Lower leg skin (tissue), 4 donors: ENCODE measurements at regions not wholly inside any gene's neighbourhood (a gene's known extent, or its start where the extent isn't known, plus 50 kb on each side); places are given as distances from the start of the nearest gene placed in this dataset.

Source experiments
- DNase-seq, 2 donors: peaks; one replicate each; pipeline ENCODE4 v3.0.0-alpha.2; 2019; ENCODE audit warnings: low spot score in 2 of 2
- H3K4me3 ChIP-seq: fragments of 200-600 bp; sonication (generic); 2 replicates; pipeline ENCODE4 v1.5.1; 2017; ENCODE audit warnings: mild to moderate bottlenecking, low read depth; ENCODE audit not compliant: poor library complexity, severe bottlenecking
- CTCF ChIP-seq, 3 donors: fragments of 450-650 bp; IDR thresholded peaks; one replicate each; pipeline ENCODE4 v1.5.1; 2016; ENCODE audit warnings: antibody characterized with exemption in 3 of 3, mild to moderate bottlenecking in 3 of 3, moderate library complexity in 2 of 3
- POLR2A ChIP-seq, 2 donors: fragments of 450-650 bp; IDR thresholded peaks; one replicate each; pipeline ENCODE4 v1.6.1; 2016 to 2017; ENCODE audit warnings: antibody characterized with exemption in 2 of 2, mild to moderate bottlenecking in 1 of 2, moderate library complexity in 1 of 2
- WGBS, 2 donors: methylation state at CpG; one replicate each; pipeline ENCODE4 v1.1.5; 2018; 5-methylcytosine and 5-hydroxymethylcytosine counted together
- intact Hi-C: fragments of 100-400 bp; cut with DNase I; formaldehyde crosslinking; loops from one replicate; pipeline ENCODE4 v1.15.0; 2023; ENCODE audit warnings: low total_unique reads

- DNase-seq, result no peak
- 56 to 70% methylated on average over 1 of the region's 1 CpG for WGBS, 2 donors
- intact Hi-C loops, result no loop called here
- no peak for TF ChIP-seq CTCF (IDR thresholded peaks at IDR 0.05)
- no peak for TF ChIP-seq POLR2A (IDR thresholded peaks at IDR 0.05)
- no peak overlapping the region for H3K4me3 ChIP-seq
These were observed 1477.4 kb downstream of the ARAP2 start for GRCh38 chr4:34766935-34767334.

- TF ChIP-seq POLR2A (IDR thresholded peaks at IDR 0.05) (no peak), CTCF (IDR thresholded peaks at IDR 0.05) (no peak)
- 29 to 33% methylated on average over 2 of the region's 2 CpGs for WGBS, 2 donors
- intact Hi-C loops, result no loop called here
- no peak for DNase-seq
- H3K4me3 ChIP-seq, result no peak overlapping the region
These were observed 1476.9 kb downstream of the ARAP2 start for GRCh38 chr4:34767407-34767806.

GRCh38 chr4:34771632-34772031 is 1472.7 kb downstream of the ARAP2 start:
- TF ChIP-seq CTCF (IDR thresholded peaks at IDR 0.05) (no peak), POLR2A (IDR thresholded peaks at IDR 0.05) (no peak)
- intact Hi-C loops, result no loop called here

GRCh38 chr4:34790131-34790530 is 1454.2 kb downstream of the ARAP2 start:
- WGBS, 2 donors, result 37 to 42% methylated on average over 2 of the region's 2 CpGs

More at GRCh38 chr4:34771632-34772031, 1472.7 kb downstream of the ARAP2 start:
- 74 to 76% methylated on average over 8 of the region's 8 CpGs for WGBS, 2 donors
- DNase-seq, result no peak
- no peak overlapping the region for H3K4me3 ChIP-seq

GRCh38 chr4:34791209-34791608 is 1453.1 kb downstream of the ARAP2 start:
- intact Hi-C loops, result no loop called here
- no peak for TF ChIP-seq POLR2A (IDR thresholded peaks at IDR 0.05)
- TF ChIP-seq CTCF (IDR thresholded peaks at IDR 0.05), result no peak
- 89 to 91% methylated on average over 2 of the region's 2 CpGs for WGBS, 2 donors
- H3K4me3 ChIP-seq, result no peak overlapping the region
- no peak for DNase-seq

More at GRCh38 chr4:34790131-34790530, 1454.2 kb downstream of the ARAP2 start:
- no peak overlapping the region for H3K4me3 ChIP-seq
- intact Hi-C loops, result no loop called here
- no peak for DNase-seq
- no peak for TF ChIP-seq CTCF (IDR thresholded peaks at IDR 0.05)
- TF ChIP-seq POLR2A (IDR thresholded peaks at IDR 0.05), result no peak

GRCh38 chr4:34800953-34801352 is 1443.4 kb downstream of the ARAP2 start:
- TF ChIP-seq CTCF (IDR thresholded peaks at IDR 0.05) (no peak), POLR2A (IDR thresholded peaks at IDR 0.05) (no peak)
- WGBS, 2 donors, result 86 to 91% methylated on average over 1 of the region's 1 CpG
- DNase-seq, result no peak
- H3K4me3 ChIP-seq, result no peak overlapping the region
- intact Hi-C loops, result no loop called here
